ENCODE measurements at regions not wholly inside any gene's neighbourhood (a gene's known extent, or its start where the extent isn't known, plus 50 kb on each side); places are given as distances from the start of the nearest gene placed in this dataset.
"Not testable (repeated sequence)": the region's sequence is repeated elsewhere in the genome, so short reads cannot be mapped to it uniquely, and the experiment has no call there.

- intact Hi-C loops (cut with DNase I; ENCODE audit: low total_unique reads) = no loop called here
- Histone ChIP-seq H3K27ac (no peak overlapping the region), H3K36me3 (no peaks in the 10 kb centered on the region), H3K27me3 (no peaks in the 10 kb centered on the region), H3K9me3 (no peaks in the 10 kb centered on the region), H3K4me1 (no peaks in the 10 kb centered on the region), H3K4me3 (no peak overlapping the region)
- TF ChIP-seq CTCF (IDR thresholded peaks at IDR 0.05) = no peak
- no peak for TF ChIP-seq POLR2AphosphoS5 (IDR thresholded peaks at IDR 0.05)
- no peak for TF ChIP-seq POLR2A (IDR thresholded peaks at IDR 0.05)
- no peak for DNase-seq (ENCODE audit: low spot score in 2 of 2)
These were observed 323.2 kb downstream of the ZNF248 start for GRCh38 chr10:37534166-37534565.

GRCh38 chr10:37525410-37525809 is 332.0 kb downstream of the ZNF248 start:
- H3K27me3 ChIP-seq; H3K36me3 ChIP-seq; H3K4me3 ChIP-seq; intact Hi-C loops (cut with DNase I; ENCODE audit: low total_unique reads); DNase-seq (ENCODE audit: low spot score in 2 of 2); H3K27ac ChIP-seq; H3K4me1 ChIP-seq; H3K9me3 ChIP-seq: not testable (repeated sequence)

GRCh38 chr10:37520488-37520887 is 336.9 kb downstream of the ZNF248 start:
- H3K36me3 ChIP-seq = no peaks in the 10 kb centered on the region
- TF ChIP-seq POLR2AphosphoS5 (IDR thresholded peaks at IDR 0.05) (no peak), POLR2A (IDR thresholded peaks at IDR 0.05) (no peak), CTCF (IDR thresholded peaks at IDR 0.05) (no peak)
- no peak for DNase-seq (ENCODE audit: low spot score in 2 of 2)
- H3K4me3 ChIP-seq = no peak overlapping the region
- no peaks in the 10 kb centered on the region for H3K27me3 ChIP-seq
- no peaks in the 10 kb centered on the region for H3K9me3 ChIP-seq
- H3K4me1 ChIP-seq = no peaks in the 10 kb centered on the region
- no peak overlapping the region for H3K27ac ChIP-seq
- intact Hi-C loops (cut with DNase I; ENCODE audit: low total_unique reads) = no loop called here

- H3K27me3 ChIP-seq; H3K36me3 ChIP-seq; DNase-seq (ENCODE audit: low spot score in 2 of 2); H3K4me1 ChIP-seq; intact Hi-C loops (cut with DNase I; ENCODE audit: low total_unique reads); H3K27ac ChIP-seq; H3K4me3 ChIP-seq: not testable (repeated sequence)
- H3K9me3 ChIP-seq = peaks cover 7 to 16% of the 10 kb centered on the region in 2 donors
These were observed 346.9 kb downstream of the ZNF248 start for GRCh38 chr10:37510520-37510919.

GRCh38 chr10:37496061-37496460 is 361.3 kb downstream of the ZNF248 start:
- intact Hi-C loops (cut with DNase I; ENCODE audit: low total_unique reads) = no loop called here

GRCh38 chr10:37495415-37495814 is 362.0 kb downstream of the ZNF248 start:
- no peak for DNase-seq (ENCODE audit: low spot score in 2 of 2)
- Histone ChIP-seq H3K4me3 (no peak overlapping the region), H3K9me3 (peaks cover 0 to 5% of the 10 kb centered on the region in 2 donors), H3K4me1 (no peaks in the 10 kb centered on the region), H3K27ac (no peak overlapping the region), H3K36me3 (no peaks in the 10 kb centered on the region), H3K27me3 (no peaks in the 10 kb centered on the region)
- TF ChIP-seq CTCF (IDR thresholded peaks at IDR 0.05) (peak in 1 of 3 donors; percentile 43), POLR2AphosphoS5 (IDR thresholded peaks at IDR 0.05) (no peak), POLR2A (IDR thresholded peaks at IDR 0.05) (no peak)
- intact Hi-C loops (cut with DNase I; ENCODE audit: low total_unique reads) = no loop called here

More at GRCh38 chr10:37496061-37496460, 361.3 kb downstream of the ZNF248 start:
- H3K27ac ChIP-seq = no peak overlapping the region
- H3K27me3 ChIP-seq = no peaks in the 10 kb centered on the region
- H3K4me1 ChIP-seq = no peaks in the 10 kb centered on the region
- no peaks in the 10 kb centered on the region for H3K36me3 ChIP-seq
- no peaks in the 10 kb centered on the region for H3K9me3 ChIP-seq
- no peak for DNase-seq (ENCODE audit: low spot score in 2 of 2)
- H3K4me3 ChIP-seq = no peak overlapping the region
- TF ChIP-seq CTCF (IDR thresholded peaks at IDR 0.05) (no peak), POLR2AphosphoS5 (IDR thresholded peaks at IDR 0.05) (no peak), POLR2A (IDR thresholded peaks at IDR 0.05) (no peak)

GRCh38 chr10:37493185-37493796 is 364.1 kb downstream of the ZNF248 start:
- DNase-seq (ENCODE audit: low spot score in 2 of 2); H3K36me3 ChIP-seq; H3K4me3 ChIP-seq; H3K9me3 ChIP-seq; H3K27ac ChIP-seq; intact Hi-C loops (cut with DNase I; ENCODE audit: low total_unique reads); H3K4me1 ChIP-seq; H3K27me3 ChIP-seq: not testable (repeated sequence)
